ENCODE measurements at regions not wholly inside any gene's neighbourhood (a gene's known extent, or its start where the extent isn't known, plus 50 kb on each side); places are given as distances from the start of the nearest gene placed in this dataset.

GRCh38 chr3:81425198-81425868 lies 336.1 kb downstream of the GBE1 start:
- WGBS: 83% methylated on average over 5 of the region's 5 CpGs

More at GRCh38 chr3:81425198-81425868, 336.1 kb downstream of the GBE1 start:
- Histone ChIP-seq H3K4me3 (ENCODE audit: low read depth in 1 of 3, low read length in 3 of 3) (no peak overlapping the region), H3K27ac (ENCODE audit: low read depth in 1 of 2, low read length in 2 of 2) (no peak overlapping the region), H3K9me3 (ENCODE audit: control insufficient read depth in 4 of 4, low read length in 3 of 4) (no peaks in the 10 kb centered on the region), H3K36me3 (ENCODE audit: control insufficient read depth in 4 of 4, insufficient read depth in 3 of 4, low read depth in 1 of 4, low read length in 3 of 4) (no peaks in the 10 kb centered on the region), H3K4me1 (ENCODE audit: control insufficient read depth in 4 of 4, insufficient read depth in 4 of 4, low read length in 3 of 4) (no peaks in the 10 kb centered on the region), H3K9ac (ENCODE audit: low read depth in 1 of 2, low read length in 2 of 2) (no peak overlapping the region), H3K27me3 (ENCODE audit: control insufficient read depth in 4 of 4, insufficient read depth in 4 of 4, low read length in 3 of 4) (no peaks in the 10 kb centered on the region)
- no peak for TF ChIP-seq GABPA (IDR thresholded peaks at IDR 0.05 in 1 of 2, conservative IDR thresholded peaks at IDR 0.05 in 1 of 2)
- no peak for TF ChIP-seq EGR1 (IDR thresholded peaks at IDR 0.05; ENCODE audit: low read depth in 2 of 2)
- no peak for TF ChIP-seq ATF3 (IDR thresholded peaks at IDR 0.05)
- TF ChIP-seq TAF1 (conservative IDR thresholded peaks at IDR 0.05): no peak
- TF ChIP-seq HNF4A (conservative IDR thresholded peaks at IDR 0.05): no peak
- TF ChIP-seq FOXA1 (IDR thresholded peaks at IDR 0.05): no peak
- TF ChIP-seq CTCF (IDR thresholded peaks at IDR 0.05; ENCODE audit: low read depth, low read length, missing input control): no peak
- TF ChIP-seq REST (IDR thresholded peaks at IDR 0.05): no peak
- TF ChIP-seq RAD21 (IDR thresholded peaks at IDR 0.05): no peak
- no peak for TF ChIP-seq ZBTB33 (IDR thresholded peaks at IDR 0.05)
- TF ChIP-seq JUND (IDR thresholded peaks at IDR 0.05): no peak
- TF ChIP-seq YY1 (IDR thresholded peaks at IDR 0.05): no peak
- TF ChIP-seq HNF4G (IDR thresholded peaks at IDR 0.05): no peak
- TF ChIP-seq RXRA (IDR thresholded peaks at IDR 0.05): no peak
- TF ChIP-seq FOXA2 (IDR thresholded peaks at IDR 0.05): no peak
- TF ChIP-seq NR2F2 (IDR thresholded peaks at IDR 0.05): no peak
- no peak for TF ChIP-seq SP1 (IDR thresholded peaks at IDR 0.05)
- TF ChIP-seq MAX (IDR thresholded peaks at IDR 0.05): no peak
- DNase-seq (ENCODE audit: low spot score): no peak
